PC-3 (cell line): ENCODE measurements at regions not wholly inside any gene's neighbourhood (a gene's known extent, or its start where the extent isn't known, plus 50 kb on each side); places are given as distances from the start of the nearest gene placed in this dataset.

Experiments used
- ATAC-seq: fragments of 200-7000 bp; cut with Tn5 transposase; 2 replicates; pipeline ENCODE4 v1.9.1; 2020; ENCODE audit warnings: mild to moderate bottlenecking, moderate library complexity
- BruUV-seq: library from RNA; stranded (reverse); fragments of 400-500 nt; replicated peaks from 2 replicates; lab custom pipeline; 2021; lab: Mats Ljungman, UMichigan
- CTCF ChIA-PET: fragments of 300-600 bp; sonication (Branson Sonifier 250); formaldehyde crosslinking; loops from one replicate; lab custom pipeline; 2022; ENCODE audit warnings: antibody characterized with exemption; lab: Charles Lee
- POLR2A ChIA-PET: fragments of 300-600 bp; sonication (Branson Sonifier 250); formaldehyde crosslinking; loops from one replicate; lab custom pipeline; 2022; ENCODE audit warnings: antibody characterized with exemption; ENCODE audit not compliant: unreplicated experiment; lab: Charles Lee
- DNase-seq: peaks from one replicate; pipeline ENCODE4 v3.0.0-alpha.2; 2015
- H2AFZ ChIP-seq: fragments of 300-600 bp; sonication (generic); 2 replicates; pipeline ENCODE4 v1.6.0; 2016; ENCODE audit warnings: antibody characterized with exemption, low read length
- H3F3A ChIP-seq: fragments of 300-600 bp; sonication (generic); one replicate; pipeline ENCODE4 v1.6.0; 2017; ENCODE audit warnings: antibody characterized with exemption, low read length, control low read depth, mild to moderate bottlenecking; ENCODE audit not compliant: unreplicated experiment
- H3K27ac ChIP-seq: fragments of 300-600 bp; sonication (generic); 2 replicates; pipeline ENCODE4 v1.5.1; 2016; ENCODE audit warnings: mild to moderate bottlenecking, low read length
- H3K27me3 ChIP-seq: fragments of 300-600 bp; sonication (generic); 2 replicates; pipeline ENCODE4 v1.6.1; 2016; ENCODE audit warnings: low read length, mixed read lengths
- H3K36me3 ChIP-seq: fragments of 300-600 bp; sonication (generic); 2 replicates; pipeline ENCODE4 v1.6.1; 2016; ENCODE audit warnings: low read depth, mixed run types, low read length, mixed read lengths
- H3K4me1 ChIP-seq: fragments of 300-600 bp; sonication (generic); 2 replicates; pipeline ENCODE4 v1.5.1; 2016; ENCODE audit warnings: low read length; ENCODE audit not compliant: insufficient read depth
- H3K4me2 ChIP-seq: fragments of 300-600 bp; sonication (generic); 2 replicates; pipeline ENCODE4 v1.6.0; 2016; ENCODE audit warnings: low read length
- H3K4me3 ChIP-seq: fragments of 300-600 bp; sonication (generic); 2 replicates; pipeline ENCODE4 v1.5.1; 2016; ENCODE audit warnings: mild to moderate bottlenecking, low read length, mixed read lengths
- H3K79me2 ChIP-seq: fragments of 300-600 bp; sonication (generic); 2 replicates; pipeline ENCODE4 v1.6.1; 2017; ENCODE audit warnings: low read length, mixed read lengths
- H3K9ac ChIP-seq: fragments of 300-600 bp; sonication (generic); 2 replicates; pipeline ENCODE4 v1.6.0; 2016; ENCODE audit warnings: mild to moderate bottlenecking, low read length
- H3K9me2 ChIP-seq: fragments of 300-600 bp; sonication (generic); replicated peaks from 2 replicates; pipeline ENCODE4 v1.6.1; 2016; ENCODE audit warnings: mixed run types, low read length, mixed read lengths
- H3K9me3 ChIP-seq: fragments of 300-600 bp; sonication (generic); 2 replicates; pipeline ENCODE4 v1.6.1; 2016; ENCODE audit warnings: low read length, mixed read lengths
- H4K20me1 ChIP-seq: fragments of 300-600 bp; sonication (generic); 2 replicates; pipeline ENCODE4 v1.6.1; 2016; ENCODE audit warnings: low read length, mixed read lengths
- CTCF ChIP-seq: fragments of 300-600 bp; sonication (generic); conservative IDR thresholded peaks from 2 replicates; pipeline ENCODE4 v1.5.1; 2017; ENCODE audit warnings: antibody characterized with exemption, low read depth, mild to moderate bottlenecking, low read length
- EZH2 ChIP-seq: fragments of 300-600 bp; sonication (generic); IDR thresholded peaks from one replicate; pipeline ENCODE4 v1.6.1; 2017; ENCODE audit warnings: antibody characterized with exemption, mild to moderate bottlenecking, low read length; ENCODE audit not compliant: unreplicated experiment
- EZH2phosphoT487 ChIP-seq: fragments of 300-600 bp; sonication (generic); IDR thresholded peaks from 2 replicates; pipeline ENCODE4 v1.6.1; 2018; ENCODE audit warnings: mild to moderate bottlenecking, antibody characterized with exemption, low read length, borderline replicate concordance
- intact Hi-C: fragments of 100-400 bp; cut with micrococcal nuclease; formaldehyde crosslinking; loops from 2 replicates; pipeline ENCODE4 v1.9.0; 2023

GRCh38 chr1:72341661-72342060 lies 59.3 kb upstream of the NEGR1 start:
- Histone ChIP-seq H3K27me3 (no peaks in the 10 kb centered on the region), H3K4me1 (no peaks in the 10 kb centered on the region), H3K9ac (no peak overlapping the region), H3K27ac (no peak overlapping the region), H3K36me3 (no peaks in the 10 kb centered on the region), H3K79me2 (no peaks in the 10 kb centered on the region), H3F3A (no peaks in the 10 kb centered on the region), H3K9me3 (no peaks in the 10 kb centered on the region), H3K4me2 (no peak overlapping the region), H3K9me2 (no peaks in the 10 kb centered on the region), H2AFZ (no peak overlapping the region), H3K4me3 (no peak overlapping the region), H4K20me1 (no peaks in the 10 kb centered on the region)
- ATAC-seq: no peak
- TF ChIP-seq CTCF: no peak
- no peak for TF ChIP-seq EZH2phosphoT487
- no peak for TF ChIP-seq EZH2
- BruUV-seq: no TSS peak
- ChIA-PET POLR2A (no interaction called here), CTCF (no interaction called here)
- intact Hi-C loops: no loop called here
- DNase-seq: no peak

GRCh38 chr1:72336776-72337175 lies 54.4 kb upstream of the NEGR1 start:
- BruUV-seq: no TSS peak
- no peak overlapping the region for H3K4me2 ChIP-seq
- ChIA-PET POLR2A (no interaction called here), CTCF (interaction anchor here (0.7 kb wide), 1 partner anchor 31 kb away, joined by 3 read pairs; no protein-coding TSS in a partner anchor)
- H3K9me3 ChIP-seq: no peaks in the 10 kb centered on the region
- no peaks in the 10 kb centered on the region for H3K27me3 ChIP-seq
- ATAC-seq: no peak
- DNase-seq: no peak
- no peak overlapping the region for H2AFZ ChIP-seq
- no peak overlapping the region for H3K27ac ChIP-seq
- no peak for TF ChIP-seq EZH2
- no peak for TF ChIP-seq EZH2phosphoT487
- TF ChIP-seq CTCF: no peak
- no peaks in the 10 kb centered on the region for H3K36me3 ChIP-seq
- no peak overlapping the region for H3K9ac ChIP-seq
- no peaks in the 10 kb centered on the region for H4K20me1 ChIP-seq
- intact Hi-C loops: no loop called here
- no peaks in the 10 kb centered on the region for H3K79me2 ChIP-seq
- H3K4me3 ChIP-seq: no peak overlapping the region
- no peaks in the 10 kb centered on the region for H3K4me1 ChIP-seq
- H3F3A ChIP-seq: no peaks in the 10 kb centered on the region
- H3K9me2 ChIP-seq: no peaks in the 10 kb centered on the region
